SU-DHL-6 (cell line): ENCODE measurements at regions not wholly inside any gene's neighbourhood (a gene's known extent, or its start where the extent isn't known, plus 50 kb on each side); places are given as distances from the start of the nearest gene placed in this dataset.

Experiments used
- H2AFZ ChIP-seq: fragments of 200-600 bp; sonication (generic); 2 replicates; pipeline ENCODE4 v1.6.1; 2014; ENCODE audit warnings: low read depth, mild to moderate bottlenecking, moderate library complexity, mixed read lengths, antibody characterized with exemption, low read length; ENCODE audit not compliant: severe bottlenecking
- H3F3A ChIP-seq: fragments of 200-600 bp; shearing (Covaris generic); 2 replicates; pipeline ENCODE4 v1.6.0; 2016; ENCODE audit warnings: antibody characterized with exemption, mild to moderate bottlenecking; ENCODE audit not compliant: insufficient read depth
- H3K27ac ChIP-seq: fragments of 200-600 bp; sonication (generic); 2 replicates; pipeline ENCODE4 v1.5.1; 2016; ENCODE audit warnings: low read depth, mild to moderate bottlenecking, low read length, moderate library complexity, mixed read lengths
- H3K27me3 ChIP-seq: fragments of 200-600 bp; sonication (generic), shearing (Covaris generic); 2 replicates; pipeline ENCODE4 v1.6.0; 2014; ENCODE audit warnings: mild to moderate bottlenecking, low read length
- H3K36me3 ChIP-seq: fragments of 200-600 bp; sonication (generic); 2 replicates; pipeline ENCODE4 v1.6.1; 2014; ENCODE audit warnings: mild to moderate bottlenecking, low read length, mixed read lengths
- H3K4me2 ChIP-seq: fragments of 300-600, 200-600 bp; shearing (Covaris generic), sonication (generic); 2 replicates; pipeline ENCODE4 v1.6.0; 2014; ENCODE audit warnings: low read length, low read depth, mild to moderate bottlenecking; ENCODE audit not compliant: poor library complexity, severe bottlenecking
- H3K4me3 ChIP-seq: fragments of 200-600 bp; sonication (generic); 2 replicates; pipeline ENCODE4 v1.5.1; 2014; ENCODE audit warnings: antibody characterized with exemption, low read length, mild to moderate bottlenecking, mixed read lengths; ENCODE audit not compliant: insufficient read depth, poor library complexity, severe bottlenecking
- H3K79me2 ChIP-seq: fragments of 200-600 bp; sonication (generic); 2 replicates; pipeline ENCODE4 v1.6.1; 2014; ENCODE audit warnings: mild to moderate bottlenecking, low read length, moderate library complexity; ENCODE audit not compliant: insufficient read depth
- H3K9ac ChIP-seq: fragments of 200-600 bp; sonication (generic); 2 replicates; pipeline ENCODE4 v1.7.0; 2014; ENCODE audit warnings: mild to moderate bottlenecking, low read length
- H3K9me2 ChIP-seq: fragments of 200-600 bp; sonication (generic); replicated peaks from 2 replicates; pipeline ENCODE4 v1.6.1; 2014; ENCODE audit warnings: low read length; ENCODE audit not compliant: insufficient read depth
- H3K9me3 ChIP-seq: fragments of 200-600 bp; sonication (generic); 2 replicates; pipeline ENCODE4 v1.6.1; 2014; ENCODE audit warnings: low read length, mixed read lengths; ENCODE audit not compliant: insufficient read depth
- H4K20me1 ChIP-seq: fragments of 200-600 bp; sonication (generic); 2 replicates; pipeline ENCODE4 v1.6.1; 2014; ENCODE audit warnings: low read depth, mild to moderate bottlenecking, antibody characterized with exemption, low read length, moderate library complexity, mixed read lengths
- EZH2phosphoT487 ChIP-seq: fragments of 200-600 bp; sonication (generic), shearing (Covaris generic); conservative IDR thresholded peaks from 2 replicates; pipeline ENCODE4 v1.6.1; 2018; ENCODE audit warnings: mild to moderate bottlenecking, antibody characterized with exemption, low read length, moderate library complexity, mixed read lengths
- TF ChIP-seq, protein P1 (sequence below): fragments of 200-600 bp; sonication (generic); IDR thresholded peaks from one replicate; pipeline ENCODE4 v1.5.1; 2017; ENCODE audit warnings: antibody characterized with exemption, mild to moderate bottlenecking, low read length, moderate library complexity; ENCODE audit not compliant: insufficient read depth, poor library complexity, severe bottlenecking

DNA sequence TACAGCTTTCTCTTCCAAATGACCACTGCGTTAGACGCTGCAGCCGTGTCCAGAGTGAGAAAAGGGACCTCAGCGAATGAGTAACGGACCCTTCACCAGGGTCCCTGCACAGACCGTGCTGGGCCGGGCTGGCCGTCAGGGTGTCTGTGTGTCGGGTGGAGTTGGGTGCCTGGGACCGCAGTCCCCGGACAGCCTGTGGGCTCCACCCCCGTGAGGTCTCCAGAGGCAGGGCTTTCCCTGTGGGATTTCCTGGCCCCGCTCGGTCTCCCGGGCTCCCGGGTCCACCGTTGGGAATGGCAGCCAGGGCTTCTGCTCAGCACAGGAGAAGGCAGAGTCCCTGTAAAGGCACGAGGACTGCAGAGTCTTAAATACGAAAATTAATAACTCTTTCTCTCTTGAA, 509.7 kb downstream of the TCERG1L start:
- Histone ChIP-seq H3K4me3 (no peak overlapping the region), H3K9me3 (no peaks in the 10 kb centered on the region), H3K4me2 (no peak overlapping the region), H3K27ac (no peak overlapping the region), H3K79me2 (no peaks in the 10 kb centered on the region), H3K9me2 (no peaks in the 10 kb centered on the region), H2AFZ (no peak overlapping the region), H3K27me3 (no peaks in the 10 kb centered on the region), H4K20me1 (no peaks in the 10 kb centered on the region), H3K9ac (no peak overlapping the region), H3F3A (no peaks in the 10 kb centered on the region), H3K36me3 (no peaks in the 10 kb centered on the region)
- TF ChIP-seq, protein P1, sequence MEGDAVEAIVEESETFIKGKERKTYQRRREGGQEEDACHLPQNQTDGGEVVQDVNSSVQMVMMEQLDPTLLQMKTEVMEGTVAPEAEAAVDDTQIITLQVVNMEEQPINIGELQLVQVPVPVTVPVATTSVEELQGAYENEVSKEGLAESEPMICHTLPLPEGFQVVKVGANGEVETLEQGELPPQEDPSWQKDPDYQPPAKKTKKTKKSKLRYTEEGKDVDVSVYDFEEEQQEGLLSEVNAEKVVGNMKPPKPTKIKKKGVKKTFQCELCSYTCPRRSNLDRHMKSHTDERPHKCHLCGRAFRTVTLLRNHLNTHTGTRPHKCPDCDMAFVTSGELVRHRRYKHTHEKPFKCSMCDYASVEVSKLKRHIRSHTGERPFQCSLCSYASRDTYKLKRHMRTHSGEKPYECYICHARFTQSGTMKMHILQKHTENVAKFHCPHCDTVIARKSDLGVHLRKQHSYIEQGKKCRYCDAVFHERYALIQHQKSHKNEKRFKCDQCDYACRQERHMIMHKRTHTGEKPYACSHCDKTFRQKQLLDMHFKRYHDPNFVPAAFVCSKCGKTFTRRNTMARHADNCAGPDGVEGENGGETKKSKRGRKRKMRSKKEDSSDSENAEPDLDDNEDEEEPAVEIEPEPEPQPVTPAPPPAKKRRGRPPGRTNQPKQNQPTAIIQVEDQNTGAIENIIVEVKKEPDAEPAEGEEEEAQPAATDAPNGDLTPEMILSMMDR, result no peak
- TF ChIP-seq EZH2phosphoT487, result no peak

DNA sequence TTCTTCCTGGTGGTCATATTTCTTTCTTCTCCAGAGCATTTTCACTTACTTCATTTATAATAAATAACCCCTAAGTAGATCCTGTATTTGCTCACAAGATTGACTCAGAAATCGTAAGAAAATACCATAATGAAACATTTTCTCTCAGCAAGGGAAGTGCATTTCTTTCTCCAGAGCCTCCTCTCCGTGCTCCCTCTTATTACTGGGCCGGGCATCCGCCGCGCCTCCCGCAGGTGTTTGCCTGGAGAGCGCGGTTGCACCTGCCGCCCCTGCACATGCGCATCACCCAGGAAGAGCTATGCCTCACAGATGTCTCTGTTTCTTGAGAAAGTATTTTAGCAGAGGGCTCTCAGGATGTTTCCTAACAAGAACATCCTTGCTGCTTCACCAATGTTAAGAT, 509.2 kb downstream of the TCERG1L start:
- Histone ChIP-seq H3K9ac (no peak overlapping the region), H3K4me3 (no peak overlapping the region), H4K20me1 (no peaks in the 10 kb centered on the region), H2AFZ (no peak overlapping the region), H3K79me2 (no peaks in the 10 kb centered on the region), H3K27me3 (no peaks in the 10 kb centered on the region), H3K9me2 (no peaks in the 10 kb centered on the region), H3F3A (no peaks in the 10 kb centered on the region), H3K9me3 (no peaks in the 10 kb centered on the region), H3K4me2 (no peak overlapping the region), H3K27ac (no peak overlapping the region), H3K36me3 (no peaks in the 10 kb centered on the region)
- TF ChIP-seq EZH2phosphoT487, result no peak
- TF ChIP-seq, protein P1, result no peak

DNA sequence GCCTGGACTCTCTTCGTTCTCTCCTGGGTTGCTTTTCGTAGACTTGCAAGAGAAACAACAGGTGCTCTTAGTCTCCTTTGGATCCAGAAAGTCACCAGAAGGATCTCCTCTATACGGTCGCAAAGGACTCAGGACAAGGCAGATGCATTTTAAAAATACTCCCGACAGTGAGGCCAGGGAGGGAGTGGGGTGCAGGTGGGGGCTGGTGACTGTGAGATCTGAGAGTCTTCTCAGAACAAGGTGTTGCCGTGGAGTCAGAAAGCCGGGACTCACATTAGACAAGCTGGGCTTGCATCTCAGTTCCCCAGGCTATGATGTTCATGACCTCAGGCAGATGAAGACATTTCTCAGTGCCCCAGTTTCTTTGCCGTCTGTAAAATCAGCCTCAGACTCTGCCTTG, 507.2 kb downstream of the TCERG1L start:
- no peak overlapping the region for H3K27ac ChIP-seq
- no peak overlapping the region for H2AFZ ChIP-seq
- no peaks in the 10 kb centered on the region for H3K27me3 ChIP-seq
- H3K9me3 ChIP-seq, result no peaks in the 10 kb centered on the region
- no peaks in the 10 kb centered on the region for H3K36me3 ChIP-seq
- no peak overlapping the region for H3K4me2 ChIP-seq
- H3K79me2 ChIP-seq, result no peaks in the 10 kb centered on the region
- H3F3A ChIP-seq, result no peaks in the 10 kb centered on the region
- H3K4me3 ChIP-seq, result no peak overlapping the region
- H4K20me1 ChIP-seq, result no peaks in the 10 kb centered on the region
- H3K9ac ChIP-seq, result no peak overlapping the region
- TF ChIP-seq, protein P1, result no peak
- no peak for TF ChIP-seq EZH2phosphoT487
- H3K9me2 ChIP-seq, result no peaks in the 10 kb centered on the region
